ENCODE measurements at regions not wholly inside any gene's neighbourhood (a gene's known extent, or its start where the extent isn't known, plus 50 kb on each side); places are given as distances from the start of the nearest gene placed in this dataset.

DNA sequence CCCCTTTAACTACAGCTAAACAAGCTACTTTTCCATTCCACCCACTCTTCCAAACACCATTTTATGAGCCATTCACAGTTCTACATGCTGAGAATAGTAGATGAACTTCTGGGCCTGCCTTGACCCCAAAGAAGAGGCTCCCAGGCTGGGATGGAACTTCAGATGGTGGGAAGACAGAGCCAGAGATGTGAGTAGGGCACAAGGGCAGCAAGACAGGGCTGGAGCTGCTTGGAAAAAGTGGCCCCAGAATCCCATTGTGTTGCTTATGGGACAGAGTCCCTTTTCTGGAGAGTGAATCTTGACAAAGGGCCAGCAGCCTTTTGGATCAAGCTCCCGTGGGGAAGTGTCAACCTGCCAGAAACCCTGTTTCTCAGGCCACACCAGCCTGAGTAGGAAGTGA, 516.5 kb upstream of the PPP2R3A start:
- Histone ChIP-seq H3K4me2 (ENCODE audit: insufficient read depth, low read length) (no peak overlapping the region), H2AFZ (ENCODE audit: low read depth, low read length) (no peak overlapping the region), H3K9me3 (ENCODE audit: insufficient read depth, low read length, severe bottlenecking) (no peaks in the 10 kb centered on the region), H3K9ac (ENCODE audit: low read depth, low read length) (no peak overlapping the region), H3K4me3 (ENCODE audit: low read depth in 1 of 2, low read length in 2 of 2) (no peak overlapping the region), H4K20me1 (ENCODE audit: insufficient read depth, low read length) (no peaks in the 10 kb centered on the region), H3K4me1 (ENCODE audit: insufficient read depth, low read length) (no peaks in the 10 kb centered on the region), H3K27ac (ENCODE audit: low read length) (no peak overlapping the region), H3K27me3 (ENCODE audit: insufficient read depth, low read length, poor library complexity) (no peaks in the 10 kb centered on the region), H3K79me2 (ENCODE audit: insufficient read depth, low read length) (no peaks in the 10 kb centered on the region), H3K36me3 (ENCODE audit: insufficient read depth, low read length) (no peaks in the 10 kb centered on the region)
- ATAC-seq (ENCODE audit: insufficient read depth, low read depth) (no peak), DNase-seq (no peak)
- no peak for TF ChIP-seq EZH2 (IDR thresholded peaks at IDR 0.05; ENCODE audit: borderline replicate concordance, low read depth, low read length, severe bottlenecking)
- TF ChIP-seq, protein P1, sequence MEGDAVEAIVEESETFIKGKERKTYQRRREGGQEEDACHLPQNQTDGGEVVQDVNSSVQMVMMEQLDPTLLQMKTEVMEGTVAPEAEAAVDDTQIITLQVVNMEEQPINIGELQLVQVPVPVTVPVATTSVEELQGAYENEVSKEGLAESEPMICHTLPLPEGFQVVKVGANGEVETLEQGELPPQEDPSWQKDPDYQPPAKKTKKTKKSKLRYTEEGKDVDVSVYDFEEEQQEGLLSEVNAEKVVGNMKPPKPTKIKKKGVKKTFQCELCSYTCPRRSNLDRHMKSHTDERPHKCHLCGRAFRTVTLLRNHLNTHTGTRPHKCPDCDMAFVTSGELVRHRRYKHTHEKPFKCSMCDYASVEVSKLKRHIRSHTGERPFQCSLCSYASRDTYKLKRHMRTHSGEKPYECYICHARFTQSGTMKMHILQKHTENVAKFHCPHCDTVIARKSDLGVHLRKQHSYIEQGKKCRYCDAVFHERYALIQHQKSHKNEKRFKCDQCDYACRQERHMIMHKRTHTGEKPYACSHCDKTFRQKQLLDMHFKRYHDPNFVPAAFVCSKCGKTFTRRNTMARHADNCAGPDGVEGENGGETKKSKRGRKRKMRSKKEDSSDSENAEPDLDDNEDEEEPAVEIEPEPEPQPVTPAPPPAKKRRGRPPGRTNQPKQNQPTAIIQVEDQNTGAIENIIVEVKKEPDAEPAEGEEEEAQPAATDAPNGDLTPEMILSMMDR (IDR thresholded peaks at IDR 0.05; ENCODE audit: borderline replicate concordance, extremely low read depth, low read length, poor library complexity, severe bottlenecking), result no peak

DNA sequence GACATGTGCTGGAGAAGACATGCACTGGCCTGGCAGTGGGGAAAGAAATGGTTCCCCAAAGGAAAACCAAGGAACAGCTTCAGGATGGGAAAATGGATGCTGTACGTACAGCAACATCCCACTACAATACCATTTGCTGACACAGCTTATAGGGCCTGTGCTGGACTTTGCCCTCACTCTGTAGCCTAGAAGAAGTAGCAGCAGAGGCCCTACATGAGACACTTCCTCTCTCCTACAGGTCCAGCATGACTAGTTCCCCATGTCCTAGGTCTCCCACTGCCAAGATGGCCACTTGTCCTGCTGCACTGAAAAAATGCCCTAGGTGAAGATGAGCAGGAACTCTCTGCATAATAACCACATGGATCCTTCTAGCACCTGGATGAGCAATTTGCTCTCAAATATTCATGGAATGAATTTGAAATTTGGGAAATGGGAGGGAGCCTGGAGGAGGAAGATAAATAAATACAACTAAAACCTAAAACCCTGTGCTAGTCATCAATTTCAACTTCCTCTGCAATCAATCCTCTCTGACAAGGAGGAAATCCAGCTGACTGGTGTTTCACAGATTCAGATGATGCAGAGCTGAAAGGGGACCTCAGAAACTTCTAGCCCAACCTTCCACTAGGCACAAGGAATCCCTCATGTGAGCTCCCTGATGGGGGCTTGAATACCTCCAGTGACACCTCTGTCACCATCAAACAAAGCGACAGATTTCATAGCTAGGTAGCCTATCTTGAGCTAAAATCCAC, 514.3 kb upstream of the PPP2R3A start:
- H3K27ac ChIP-seq (ENCODE audit: low read length), result no peak overlapping the region
- TF ChIP-seq, protein P1 (IDR thresholded peaks at IDR 0.05; ENCODE audit: borderline replicate concordance, extremely low read depth, low read length, poor library complexity, severe bottlenecking), result no peak
- no peak for TF ChIP-seq EZH2 (IDR thresholded peaks at IDR 0.05; ENCODE audit: borderline replicate concordance, low read depth, low read length, severe bottlenecking)
- ATAC-seq (ENCODE audit: insufficient read depth, low read depth), result no peak
- H3K9ac ChIP-seq (ENCODE audit: low read depth, low read length), result no peak overlapping the region
- H3K36me3 ChIP-seq (ENCODE audit: insufficient read depth, low read length), result no peaks in the 10 kb centered on the region
- H3K79me2 ChIP-seq (ENCODE audit: insufficient read depth, low read length), result no peaks in the 10 kb centered on the region
- H3K4me1 ChIP-seq (ENCODE audit: insufficient read depth, low read length), result no peaks in the 10 kb centered on the region
- H4K20me1 ChIP-seq (ENCODE audit: insufficient read depth, low read length), result no peaks in the 10 kb centered on the region
- H2AFZ ChIP-seq (ENCODE audit: low read depth, low read length), result no peak overlapping the region
- H3K27me3 ChIP-seq (ENCODE audit: insufficient read depth, low read length, poor library complexity), result no peaks in the 10 kb centered on the region
- H3K4me3 ChIP-seq (ENCODE audit: low read depth in 1 of 2, low read length in 2 of 2), result no peak overlapping the region
- H3K9me3 ChIP-seq (ENCODE audit: insufficient read depth, low read length, severe bottlenecking), result no peaks in the 10 kb centered on the region
- no peak overlapping the region for H3K4me2 ChIP-seq (ENCODE audit: insufficient read depth, low read length)
- DNase-seq, result no peak

DNA sequence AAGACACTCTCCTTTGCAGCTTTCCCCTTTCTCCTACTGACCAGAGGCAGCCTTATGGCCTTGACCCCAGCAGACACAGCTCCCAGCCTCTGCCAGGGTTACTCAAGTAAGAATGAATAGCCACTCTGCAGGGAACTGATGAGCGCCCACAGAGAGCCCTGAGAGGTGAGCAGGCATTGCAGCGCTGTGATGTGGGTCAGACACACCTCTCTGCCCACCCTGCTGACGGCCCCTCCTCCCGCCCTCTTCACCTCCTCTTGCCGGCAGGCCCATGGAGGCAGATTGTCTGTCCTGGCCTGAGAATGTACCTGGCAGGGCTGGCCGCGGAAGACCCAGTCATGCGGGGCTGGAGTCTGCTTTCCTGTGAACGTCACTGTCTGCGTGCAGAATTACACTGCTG, 512.6 kb upstream of the PPP2R3A start:
- no peak overlapping the region for H3K4me2 ChIP-seq (ENCODE audit: insufficient read depth, low read length)
- no peaks in the 10 kb centered on the region for H3K4me1 ChIP-seq (ENCODE audit: insufficient read depth, low read length)
- no peak overlapping the region for H2AFZ ChIP-seq (ENCODE audit: low read depth, low read length)
- ATAC-seq (ENCODE audit: insufficient read depth, low read depth) (no peak), DNase-seq (no peak)
- H3K9ac ChIP-seq (ENCODE audit: low read depth, low read length), result no peak overlapping the region
- H3K79me2 ChIP-seq (ENCODE audit: insufficient read depth, low read length), result no peaks in the 10 kb centered on the region
- no peak overlapping the region for H3K4me3 ChIP-seq (ENCODE audit: low read depth in 1 of 2, low read length in 2 of 2)
- TF ChIP-seq, protein P1 (IDR thresholded peaks at IDR 0.05; ENCODE audit: borderline replicate concordance, extremely low read depth, low read length, poor library complexity, severe bottlenecking), result no peak
- TF ChIP-seq EZH2 (IDR thresholded peaks at IDR 0.05; ENCODE audit: borderline replicate concordance, low read depth, low read length, severe bottlenecking), result no peak
- peaks cover 4% of the 10 kb centered on the region for H3K27me3 ChIP-seq (ENCODE audit: insufficient read depth, low read length, poor library complexity)
- H3K27ac ChIP-seq (ENCODE audit: low read length), result no peak overlapping the region
- no peaks in the 10 kb centered on the region for H3K36me3 ChIP-seq (ENCODE audit: insufficient read depth, low read length)
- H3K9me3 ChIP-seq (ENCODE audit: insufficient read depth, low read length, severe bottlenecking), result no peaks in the 10 kb centered on the region
- H4K20me1 ChIP-seq (ENCODE audit: insufficient read depth, low read length), result no peaks in the 10 kb centered on the region

All from DND-41 (cell line).